ENCODE measurements at regions not wholly inside any gene's neighbourhood (a gene's known extent, or its start where the extent isn't known, plus 50 kb on each side); places are given as distances from the start of the nearest gene placed in this dataset.
A peak's percentile ranks its signal among the peaks of the same experiment; 100 is the strongest.
"Not testable (repeated sequence)": the region's sequence is repeated elsewhere in the genome, so short reads cannot be mapped to it uniquely, and the experiment has no call there.

DNA sequence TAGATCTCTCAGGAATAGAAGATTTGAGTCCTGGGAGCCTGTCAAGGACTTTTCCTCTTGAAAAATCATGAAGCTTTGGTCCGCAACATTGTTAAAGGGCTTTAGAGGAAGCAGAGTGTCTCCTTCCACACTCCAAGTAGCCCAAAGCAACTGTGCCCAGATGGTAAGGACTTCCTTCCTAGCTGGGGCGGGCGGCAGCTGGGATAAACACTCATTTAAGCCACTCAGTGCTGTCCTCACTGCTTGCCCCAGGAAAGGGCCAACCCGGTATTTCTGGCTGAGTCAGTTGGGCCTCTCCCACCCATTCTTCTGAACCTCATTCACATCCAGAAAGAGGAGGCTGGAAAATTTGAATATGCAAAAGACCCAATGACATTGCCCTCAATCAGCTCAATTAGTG lies 144.3 kb downstream of the CHIC2 start:
- no peak for DNase-seq (ENCODE audit: low spot score)

DNA sequence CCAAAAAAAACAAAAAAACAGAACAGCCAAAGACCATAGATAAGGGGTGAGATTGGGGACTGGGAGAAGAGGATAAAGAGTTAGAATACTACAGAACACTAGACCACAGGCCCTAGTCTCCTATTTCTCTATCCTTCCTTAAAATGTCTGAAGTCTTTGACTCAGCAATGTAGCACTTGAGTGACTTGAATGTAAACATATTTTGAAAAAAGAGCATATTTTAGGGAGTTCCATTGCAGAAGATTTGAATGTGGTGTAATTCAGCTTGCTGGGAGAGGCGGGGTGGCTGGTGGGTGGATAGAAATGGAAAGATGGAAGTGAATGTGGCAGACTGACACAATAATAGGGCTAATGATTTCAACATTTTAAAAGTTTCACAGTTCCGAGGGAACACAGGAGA lies 144.9 kb downstream of the CHIC2 start:
- no peak for DNase-seq (ENCODE audit: low spot score)

DNA sequence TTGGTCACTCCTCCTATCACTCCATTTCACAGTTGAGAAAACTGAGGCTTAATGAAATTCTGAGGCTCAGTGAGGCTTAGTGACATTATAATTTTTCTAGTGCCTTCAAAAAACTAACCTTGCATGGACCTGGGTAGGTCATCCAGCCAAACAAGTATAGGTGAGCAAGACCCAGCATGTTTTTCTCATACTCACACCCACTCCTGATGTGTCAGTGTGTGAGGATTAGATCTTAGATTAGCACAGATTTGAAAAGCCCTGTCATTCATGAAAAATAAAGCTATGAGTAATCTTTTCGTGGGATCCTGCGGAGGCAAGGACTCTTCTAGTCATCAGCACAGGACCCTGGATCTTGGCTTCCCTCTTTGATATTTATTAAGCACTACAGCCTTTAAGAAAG lies 146.7 kb downstream of the CHIC2 start:
- no peak for DNase-seq (ENCODE audit: low spot score)

DNA sequence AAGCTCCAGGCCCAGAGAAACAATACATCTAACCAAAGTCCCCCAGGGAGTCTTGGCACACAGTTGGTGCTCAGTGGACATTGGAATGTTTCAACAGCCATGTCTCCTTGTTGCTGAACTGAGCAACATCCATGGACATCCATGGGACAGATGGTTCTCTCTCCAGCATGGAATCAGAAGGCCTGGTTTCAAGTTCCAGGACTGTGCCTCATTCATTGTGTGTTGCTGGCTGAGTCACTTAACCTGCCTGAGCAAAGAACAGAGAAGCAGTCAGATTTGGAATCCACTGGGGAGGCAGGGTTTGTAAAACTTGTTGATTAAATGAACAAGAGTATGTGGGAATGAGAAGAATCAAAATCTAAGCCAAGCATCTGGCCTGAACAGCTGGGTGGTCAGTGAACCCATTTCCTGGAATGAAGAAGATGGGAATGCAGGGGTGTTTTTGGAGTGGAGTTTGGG lies 147.9 kb downstream of the CHIC2 start:
- no peak for DNase-seq (ENCODE audit: low spot score)

DNA sequence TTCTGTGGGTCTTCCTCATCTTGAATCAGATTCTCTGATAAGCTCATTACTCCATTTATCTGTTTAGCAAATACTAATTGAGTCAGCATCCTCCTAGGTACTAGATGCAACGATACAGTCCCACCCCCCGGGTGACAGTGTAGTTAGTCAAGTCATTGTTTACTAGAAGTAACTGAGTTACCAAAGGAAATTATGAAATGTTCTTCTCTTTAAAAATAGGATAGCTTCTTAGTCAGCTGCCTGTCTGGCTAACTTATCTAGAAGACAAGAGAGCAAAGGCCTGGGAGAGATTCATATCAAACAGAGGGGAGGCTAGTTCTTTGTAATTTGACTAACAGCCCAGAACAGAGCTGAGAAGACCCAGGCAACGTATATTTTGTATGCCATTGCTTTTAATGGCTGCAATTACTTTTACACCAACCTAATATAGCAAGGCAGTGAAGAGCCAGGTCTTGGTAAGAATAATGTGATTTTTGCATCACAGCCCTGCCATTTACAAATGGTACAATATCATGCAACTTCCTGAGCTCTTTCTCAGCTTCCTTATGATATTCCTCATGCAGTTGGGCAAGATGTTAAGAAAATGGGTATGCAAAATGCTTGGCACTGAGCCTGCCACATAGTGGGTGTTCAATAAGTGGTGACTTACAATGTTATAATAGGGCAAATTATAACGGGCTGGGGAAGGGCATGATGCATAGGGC lies 149.9 kb downstream of the CHIC2 start:
- DNase-seq (ENCODE audit: low spot score), result no peak

DNA sequence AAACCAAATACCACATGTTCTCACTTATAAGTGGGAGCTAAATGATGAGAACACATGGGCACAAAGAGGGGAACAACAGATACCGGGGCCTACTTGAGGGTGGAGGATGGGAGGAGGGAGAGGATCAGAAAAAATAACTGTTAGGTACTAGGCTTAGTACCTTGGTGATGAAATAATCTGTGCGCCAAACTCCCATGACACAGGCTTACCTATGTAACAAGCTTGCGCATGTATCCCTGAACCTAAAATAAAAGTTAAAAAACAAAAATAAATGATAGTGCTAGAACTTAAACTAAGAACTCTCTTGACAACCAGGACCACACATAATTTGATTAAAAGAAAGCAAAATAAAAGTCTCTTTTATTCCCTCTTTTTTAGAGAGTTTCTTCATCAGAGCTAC lies 150.6 kb downstream of the CHIC2 start:
- DNase-seq (ENCODE audit: low spot score), result no peak

DNA sequence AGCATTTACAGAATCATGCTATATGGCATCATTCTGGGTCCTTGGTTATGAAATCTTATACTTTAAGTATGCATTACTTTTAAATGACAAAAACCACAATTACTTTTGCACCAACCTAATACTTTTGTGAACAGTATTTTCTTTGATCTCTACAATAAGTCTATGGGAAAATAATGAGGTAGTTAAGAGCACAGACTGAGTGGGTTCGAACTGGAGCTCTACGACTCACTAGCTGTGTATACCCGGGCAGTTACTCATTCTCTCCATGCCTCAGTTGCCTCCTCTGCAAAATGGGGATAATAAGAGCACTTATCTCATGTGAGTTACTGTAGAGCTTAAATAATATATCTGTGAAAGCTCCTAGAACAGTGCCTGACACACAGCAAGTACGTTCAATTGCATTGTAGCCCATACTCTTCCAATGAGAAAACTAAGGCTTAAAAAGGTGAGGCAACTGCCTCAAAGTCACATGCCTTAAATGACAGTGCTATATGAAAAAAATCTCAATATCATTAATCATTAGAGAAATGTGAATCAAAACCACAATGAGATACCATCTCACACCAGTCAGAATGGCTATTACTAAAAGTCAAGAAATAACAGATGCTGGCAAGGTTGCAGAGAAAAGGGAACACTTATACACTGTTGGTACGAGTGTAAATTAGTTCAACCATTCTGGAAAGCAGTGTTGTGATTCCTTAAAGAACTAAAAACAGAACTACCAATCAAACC lies 151.5 kb downstream of the CHIC2 start:
- no peak for DNase-seq (ENCODE audit: low spot score)

DNA sequence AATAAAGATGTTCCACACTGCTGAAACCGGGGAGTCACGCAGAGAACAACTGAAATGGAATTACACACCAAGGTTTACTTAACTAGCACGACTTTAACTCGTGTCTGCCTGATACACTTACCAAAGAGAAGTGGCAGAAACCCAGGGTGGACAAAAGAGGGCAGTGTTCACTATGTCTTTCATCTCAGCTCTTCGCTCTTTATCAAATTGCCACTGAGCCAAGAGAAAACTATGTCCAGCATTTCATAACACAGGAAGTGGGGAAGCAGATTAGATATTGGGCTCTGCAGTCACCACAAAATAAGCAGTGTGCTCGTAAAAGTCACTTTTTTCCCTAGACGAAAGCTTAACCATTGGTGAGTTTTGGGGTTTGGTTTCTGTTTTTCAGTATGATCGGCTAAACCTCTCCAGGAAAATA lies 155.7 kb downstream of the CHIC2 start:
- peak; percentile 86 for DNase-seq (ENCODE audit: low spot score)

DNA sequence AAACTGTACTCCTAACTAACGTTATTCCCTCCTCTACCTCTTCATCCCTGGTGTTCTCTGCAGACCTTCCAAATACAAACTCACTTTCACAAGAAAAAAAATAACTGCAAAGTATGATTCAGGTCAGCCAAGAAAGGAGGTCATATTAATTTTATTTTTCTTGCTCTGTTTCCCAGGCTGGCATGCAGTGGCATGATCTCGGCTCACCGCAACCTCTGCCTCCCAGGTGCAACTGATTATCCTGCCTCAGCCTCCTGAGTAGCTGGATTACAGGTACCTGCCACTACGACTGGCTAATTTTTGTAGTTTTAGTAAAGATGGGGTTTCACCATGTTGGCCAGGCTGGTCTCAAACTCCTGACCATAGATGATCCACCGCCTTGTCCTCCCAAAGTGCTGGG lies 156.6 kb downstream of the CHIC2 start:
- DNase-seq (ENCODE audit: low spot score), result no peak

DNA sequence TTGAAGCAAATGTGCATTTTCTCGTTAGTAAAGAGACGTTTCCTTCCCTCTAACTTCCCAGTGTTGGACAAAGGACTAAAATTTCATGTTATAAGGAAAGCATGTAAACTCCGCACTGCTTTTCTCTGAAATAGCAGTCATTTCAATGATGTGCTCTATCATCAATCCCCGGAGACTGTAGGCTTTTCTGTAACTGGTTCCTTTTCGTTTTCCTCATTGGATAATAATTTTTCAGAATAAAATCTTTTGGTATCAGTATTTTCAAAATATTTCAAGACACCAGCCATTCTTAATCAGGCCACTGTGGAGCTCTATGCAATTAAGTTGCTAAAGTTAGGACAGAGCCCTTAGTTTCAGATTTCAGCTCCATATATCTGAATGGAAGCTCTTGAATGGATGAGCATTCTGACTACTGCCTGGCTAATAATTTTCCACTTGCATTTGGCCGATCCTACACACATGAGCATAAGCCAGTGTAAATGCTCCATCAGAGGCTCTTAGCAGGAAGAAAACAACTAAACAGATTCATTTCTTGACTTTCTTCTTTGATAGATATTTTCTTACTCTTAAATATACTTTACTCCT lies 157.7 kb downstream of the CHIC2 start:
- DNase-seq (ENCODE audit: low spot score), result no peak

DNA sequence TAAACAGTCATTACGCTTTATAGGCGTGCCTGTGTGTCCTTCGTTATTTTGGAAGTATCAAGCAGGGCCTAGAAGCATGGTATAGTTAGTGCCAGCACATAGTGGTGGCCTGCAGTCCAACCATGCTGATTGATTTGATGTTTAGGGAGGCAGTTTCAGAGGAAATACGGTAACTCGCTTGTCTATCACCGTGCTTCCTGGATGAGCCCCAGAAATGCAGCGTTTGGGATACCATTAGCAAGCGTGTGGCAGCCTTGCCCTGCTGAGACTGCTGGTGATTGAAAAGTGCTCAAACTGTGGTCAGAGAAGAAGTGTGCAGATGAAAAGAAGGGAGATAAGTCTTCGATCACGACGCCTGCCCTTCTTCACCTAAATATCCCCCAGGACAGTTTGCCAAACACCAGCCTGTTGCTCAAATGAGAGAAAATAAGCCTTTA lies 158.4 kb downstream of the CHIC2 start:
- DNase-seq (ENCODE audit: low spot score), result peak; percentile 38

DNA sequence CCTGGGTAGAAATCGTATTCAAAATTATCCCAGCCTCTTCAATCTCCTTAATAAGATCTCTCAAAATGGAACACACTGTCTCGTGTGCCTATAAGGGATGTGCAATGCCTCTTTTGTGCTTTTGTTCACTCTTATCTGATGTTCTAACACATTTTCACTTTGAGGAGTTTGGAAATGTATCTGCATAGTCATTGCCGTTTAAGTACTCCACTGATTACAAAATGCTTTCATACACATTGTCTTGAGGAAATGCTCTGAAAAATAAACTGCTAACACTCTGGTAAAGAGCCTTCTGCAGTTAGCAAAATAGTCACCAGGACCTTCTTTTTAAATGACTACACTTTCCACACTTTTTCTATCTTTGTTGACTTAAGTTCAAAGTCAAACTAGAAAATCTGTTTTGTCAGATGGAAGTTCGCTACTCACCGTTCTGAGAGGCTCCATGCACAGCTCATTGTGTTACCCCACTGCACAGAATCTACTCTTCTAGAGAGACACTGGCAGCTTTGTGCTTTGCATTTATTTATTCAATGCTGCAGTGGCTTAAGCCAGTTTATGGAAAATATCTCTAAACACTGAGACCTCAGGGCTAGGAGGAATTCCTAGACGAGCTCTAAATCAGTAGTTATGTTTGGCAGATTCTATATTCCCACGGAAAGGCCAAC lies 159.0 kb downstream of the CHIC2 start:
- no peak for DNase-seq (ENCODE audit: low spot score)

DNA sequence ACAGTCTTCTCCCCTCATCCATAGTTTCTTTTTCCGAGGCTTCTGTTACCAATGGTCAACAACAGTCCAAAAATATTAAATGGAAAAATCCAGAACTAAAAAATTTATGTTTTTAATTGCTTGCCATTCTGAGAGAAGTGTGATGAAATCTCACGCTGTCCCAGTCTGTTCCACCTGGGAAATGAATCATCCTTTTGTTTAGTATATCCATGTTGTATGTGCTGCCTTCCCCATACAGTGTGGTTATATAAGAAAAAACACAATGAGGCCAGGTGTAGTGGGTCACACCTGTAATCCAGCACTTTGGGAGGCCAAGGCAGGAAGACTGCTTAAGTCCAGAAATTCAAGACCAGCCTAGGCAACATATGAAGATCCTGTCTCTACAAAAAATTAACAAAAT lies 161.6 kb downstream of the CHIC2 start:
- DNase-seq (ENCODE audit: low spot score), result peak; percentile 5

DNA sequence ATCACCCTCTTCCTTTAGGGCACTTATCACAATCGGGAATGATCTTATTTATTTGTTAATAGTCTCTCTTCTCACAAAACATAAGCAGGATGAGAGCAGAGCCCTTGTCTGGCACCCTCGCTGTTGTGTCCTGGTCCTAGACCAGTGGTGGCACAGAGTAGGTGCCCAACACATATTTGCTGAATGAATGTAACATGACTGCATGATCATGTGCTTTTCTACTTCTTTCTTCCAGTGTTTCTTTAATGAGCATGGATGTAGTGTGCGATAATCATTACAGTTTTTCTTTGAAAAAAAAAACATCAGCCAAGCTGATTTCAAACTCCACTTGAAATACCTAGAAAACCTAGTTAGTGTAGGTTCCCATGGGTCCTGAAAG lies 164.1 kb downstream of the CHIC2 start:
- no peak for DNase-seq (ENCODE audit: low spot score)

DNA sequence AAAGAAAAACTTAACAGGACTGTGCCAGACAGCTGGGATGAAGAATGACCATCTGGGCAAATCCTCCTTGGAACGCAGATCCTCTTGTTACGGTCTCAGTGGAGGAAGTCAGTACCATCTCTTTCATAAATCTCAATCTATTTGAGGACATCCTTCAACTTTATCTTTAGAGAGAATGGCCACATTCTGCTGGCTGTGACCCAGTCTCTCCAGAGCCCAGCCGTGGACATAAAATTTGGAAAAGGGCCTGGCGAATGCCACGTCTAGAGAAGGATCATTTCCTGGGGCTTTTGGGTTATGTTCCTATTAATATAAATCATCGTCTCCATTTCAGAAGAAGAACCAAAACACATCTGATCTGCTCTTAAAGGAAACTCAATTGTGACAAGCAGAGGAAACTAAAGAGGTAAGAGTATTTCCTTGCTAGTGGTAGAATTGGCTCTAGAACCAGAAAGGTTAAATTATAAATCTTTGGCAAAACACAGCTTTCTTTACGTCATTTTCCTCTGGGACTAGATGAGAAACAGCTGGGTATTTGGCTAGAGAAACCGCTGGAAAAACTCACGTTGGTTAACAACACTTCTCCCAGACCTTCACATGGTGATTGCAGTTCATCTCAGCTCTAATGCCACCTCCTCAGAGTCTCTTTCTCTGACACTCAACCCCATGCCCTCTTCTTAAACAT lies 164.7 kb downstream of the CHIC2 start:
- DNase-seq (ENCODE audit: low spot score), result no peak

DNA sequence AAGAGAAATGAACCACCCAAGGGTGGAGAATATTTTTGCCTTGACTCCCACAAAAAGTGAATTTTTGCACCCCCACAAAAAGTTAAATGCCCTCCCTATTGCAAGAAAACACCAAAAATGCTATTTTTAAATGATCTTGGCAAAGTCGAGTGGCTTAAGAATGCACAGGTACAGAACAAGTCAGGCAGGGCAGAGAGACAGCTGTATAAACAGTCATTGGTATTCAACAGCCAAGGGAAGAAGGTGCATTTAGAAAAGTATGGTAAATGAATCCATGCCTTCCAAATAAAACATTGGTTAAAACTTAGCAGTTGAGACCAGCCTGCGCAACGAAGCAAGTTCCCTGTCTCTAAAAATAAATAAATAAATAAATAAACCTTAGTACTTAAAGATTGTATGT lies 169.3 kb downstream of the CHIC2 start:
- no peak for DNase-seq (ENCODE audit: low spot score)

DNA sequence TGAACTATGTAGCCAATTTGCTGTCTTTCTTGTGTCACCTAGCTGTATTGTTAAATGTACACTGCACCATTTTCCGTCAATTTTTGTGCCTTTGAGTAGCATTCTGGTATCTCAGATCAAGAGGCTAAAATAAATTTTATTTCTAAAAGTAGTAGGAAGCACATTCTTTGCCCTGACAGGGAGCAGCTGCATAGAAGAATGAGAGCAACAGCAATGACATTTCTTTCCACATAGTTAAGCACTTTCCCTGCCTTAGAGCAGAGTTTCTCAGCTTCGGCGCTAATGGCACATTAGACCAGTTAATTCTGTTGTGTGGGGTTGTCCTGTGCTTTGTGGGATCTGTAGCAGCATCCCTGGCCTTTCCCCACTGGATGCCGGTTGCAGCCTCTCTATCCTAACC lies 173.9 kb downstream of the CHIC2 start:
- DNase-seq (ENCODE audit: low spot score), result no peak

DNA sequence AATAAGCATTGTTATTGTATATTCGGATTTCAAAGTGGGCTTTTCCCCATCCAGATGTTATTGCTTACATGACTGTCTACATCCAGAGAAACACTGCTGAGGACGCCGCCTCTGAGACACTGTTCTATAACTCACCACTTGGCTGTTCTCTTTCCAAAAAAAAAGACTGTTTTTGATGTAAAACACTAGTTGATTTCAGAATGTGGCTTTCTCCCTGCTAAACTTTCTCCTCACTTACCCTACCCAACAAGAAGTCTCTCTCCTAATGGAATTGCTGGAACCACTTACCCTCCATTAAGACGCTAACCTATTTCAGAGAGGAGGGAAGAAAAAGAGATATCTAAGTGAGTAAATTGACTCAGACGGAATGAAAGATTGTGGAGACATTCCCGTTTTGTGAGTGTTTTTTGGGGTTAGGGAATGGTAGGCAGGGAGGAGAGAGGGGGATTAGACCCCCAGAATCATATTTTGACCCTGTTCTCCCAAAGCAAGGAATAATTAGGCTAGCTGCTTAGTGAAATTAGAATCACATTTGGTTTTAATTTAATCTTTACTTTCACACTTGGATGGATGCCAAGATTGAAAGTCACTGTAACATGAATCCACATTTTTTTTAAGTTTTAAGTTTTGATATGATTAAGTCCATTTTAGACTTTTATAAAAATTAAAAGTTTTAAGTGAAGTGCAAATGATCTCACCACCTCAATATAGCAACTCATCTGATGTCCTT lies 174.9 kb downstream of the CHIC2 start:
- DNase-seq (ENCODE audit: low spot score), result no peak

DNA sequence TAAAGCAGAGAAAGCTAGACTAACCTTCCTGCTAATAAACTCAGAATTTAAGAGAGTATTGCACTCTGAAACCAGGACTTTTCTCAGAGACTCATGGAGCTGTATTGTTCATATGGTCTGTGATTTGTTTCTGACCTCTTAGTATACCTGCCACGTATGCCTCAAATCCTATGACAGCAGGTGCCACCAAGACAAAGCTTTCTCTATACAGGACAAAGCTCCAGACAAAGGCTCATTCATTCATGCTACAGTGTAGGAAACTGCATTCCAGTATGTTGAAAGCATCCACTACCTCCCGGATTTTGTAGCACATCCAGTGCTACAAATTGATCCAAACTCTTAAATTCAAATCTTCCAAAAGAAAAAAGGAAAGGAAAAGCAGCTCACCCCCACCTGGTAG lies 178.3 kb downstream of the CHIC2 start:
- DNase-seq (ENCODE audit: low spot score), result peak; percentile 82

DNA sequence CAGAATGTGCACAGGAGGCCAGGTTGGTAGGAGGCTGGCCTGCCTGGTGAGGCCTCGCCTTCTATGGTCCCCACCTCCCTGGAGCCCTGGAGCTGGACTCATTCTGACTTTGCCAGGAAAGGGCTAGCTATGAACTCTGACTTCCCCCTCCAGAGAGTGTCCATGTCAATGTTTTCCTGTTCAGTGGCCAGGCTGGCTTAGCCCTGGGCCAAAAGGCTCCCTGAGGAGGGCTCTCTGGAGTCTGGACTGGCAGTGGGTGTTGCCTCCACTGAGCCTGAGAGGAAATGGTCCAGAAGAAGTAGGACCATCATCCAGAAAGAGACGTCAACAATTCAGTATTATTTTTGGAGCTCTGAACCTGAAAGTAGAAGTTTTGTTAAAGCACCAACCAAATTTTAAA lies 178.7 kb downstream of the CHIC2 start:
- DNase-seq (ENCODE audit: low spot score), result no peak

DNA sequence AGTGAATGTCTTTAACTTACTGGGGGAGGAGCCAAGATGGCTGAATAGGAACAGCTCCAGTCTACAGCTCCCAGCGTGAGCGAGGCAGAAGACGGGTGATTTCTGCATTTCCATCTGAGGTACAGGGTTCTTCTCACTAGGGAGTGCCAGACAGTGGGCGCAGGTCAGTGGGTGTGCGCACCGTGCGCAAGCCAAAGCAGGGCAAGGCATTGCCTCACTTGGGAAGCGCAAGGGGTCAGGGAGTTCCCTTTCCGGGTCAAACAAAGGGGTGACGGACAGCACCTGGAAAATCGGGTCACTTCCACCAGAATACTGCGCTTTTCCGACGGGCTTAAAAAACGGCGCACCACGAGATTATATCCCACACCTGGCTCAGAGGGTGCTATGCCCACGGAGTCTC lies 187.3 kb downstream of the CHIC2 start:
- DNase-seq (ENCODE audit: low spot score), result not testable (repeated sequence)

DNA sequence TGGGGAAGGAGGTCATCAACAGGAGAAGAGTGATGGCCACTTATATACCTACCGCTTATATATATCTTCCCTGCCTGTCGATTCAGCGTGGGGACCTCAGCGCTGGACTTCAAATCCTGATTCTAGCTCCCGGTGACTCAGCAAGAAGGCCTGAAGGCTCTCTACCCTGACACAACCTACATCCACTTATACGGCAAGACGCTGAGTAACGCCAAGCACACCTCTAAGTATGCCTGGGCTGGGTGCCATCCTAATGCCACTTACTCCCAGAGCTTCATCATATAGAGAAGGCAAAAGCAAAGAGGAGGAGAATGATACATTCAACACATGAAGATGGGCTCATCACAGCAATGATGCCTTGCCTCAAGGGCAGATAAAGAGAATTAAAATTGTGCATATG lies 198.3 kb downstream of the CHIC2 start:
- DNase-seq (ENCODE audit: low spot score), result no peak

All from SW480 (cell line).